WTC11 (cell line): ENCODE measurements at regions not wholly inside any gene's neighbourhood (a gene's known extent, or its start where the extent isn't known, plus 50 kb on each side); places are given as distances from the start of the nearest gene placed in this dataset.

Experiments
- ATAC-seq: fragments of 200-7000 bp; cut with Tn5 transposase; 2 replicates; pipeline ENCODE4 v1.10.0; 2021; ENCODE audit warnings: mild to moderate bottlenecking, moderate library complexity
- CTCF ChIA-PET: fragments of 300-600 bp; sonication (Branson Sonifier 250); formaldehyde crosslinking; loops from one replicate; lab custom pipeline; 2021; ENCODE audit warnings: antibody characterized with exemption; lab: Charles Lee
- POLR2A ChIA-PET: fragments of 350-600 bp; sonication (Branson Sonifier 250); formaldehyde crosslinking; loops from one replicate; lab custom pipeline; 2021; ENCODE audit warnings: antibody characterized with exemption; lab: Charles Lee
- DNase-seq: peaks from one replicate; pipeline ENCODE4 v3.0.0; 2021; ENCODE audit warnings: low spot score
- H3K27ac Mint-ChIP-seq: 2 replicates; pipeline ENCODE4 v1.8.0; 2021; ENCODE audit warnings: mixed read lengths
- H3K27me3 Mint-ChIP-seq: 2 replicates; pipeline ENCODE4 v1.8.0; 2021; ENCODE audit warnings: low read depth, mild to moderate bottlenecking, moderate library complexity, mixed read lengths
- H3K36me3 Mint-ChIP-seq: 2 replicates; pipeline ENCODE4 v1.8.0; 2021; ENCODE audit warnings: mixed read lengths
- H3K4me1 Mint-ChIP-seq: 2 replicates; pipeline ENCODE4 v1.8.0; 2022; ENCODE audit warnings: mixed read lengths
- H3K4me3 Mint-ChIP-seq: 2 replicates; pipeline ENCODE4 v1.8.0; 2021; ENCODE audit warnings: mild to moderate bottlenecking, moderate library complexity, mixed read lengths
- H3K9me3 Mint-ChIP-seq: 2 replicates; pipeline ENCODE4 v1.8.0; 2021; ENCODE audit warnings: mixed read lengths
- EMX1 ChIP-seq: fragments of 250-450 bp; sonication (Bioruptor Pico); IDR thresholded peaks from 2 replicates; pipeline ENCODE4 v1.8.0; 2021; ENCODE audit warnings: mild to moderate bottlenecking
- HMGA2 ChIP-seq: fragments of 250-450 bp; sonication (Bioruptor Pico); IDR thresholded peaks from 2 replicates; pipeline ENCODE4 v1.4.0; 2021; ENCODE audit warnings: mild to moderate bottlenecking, moderate library complexity
- JAZF1 ChIP-seq: fragments of 250-450 bp; sonication (Bioruptor Pico); IDR thresholded peaks from 2 replicates; pipeline ENCODE4 v1.9.0; 2021; ENCODE audit warnings: moderate library complexity, mild to moderate bottlenecking, inconsistent platforms
- MYBL2 ChIP-seq: sonication (generic); formaldehyde crosslinking; IDR thresholded peaks from 2 replicates; pipeline ENCODE4 v1.8.1; 2023; ENCODE audit warnings: mild to moderate bottlenecking, moderate library complexity, missing genetic modification reagents
- NFATC4 ChIP-seq: fragments of 250-450 bp; sonication (Bioruptor Pico); IDR thresholded peaks from 2 replicates; pipeline ENCODE4 v1.9.0; 2021; ENCODE audit warnings: mild to moderate bottlenecking
- NR2C2 ChIP-seq: sonication (generic); formaldehyde crosslinking; IDR thresholded peaks from 2 replicates; pipeline ENCODE4 v1.8.0; 2022; ENCODE audit warnings: mild to moderate bottlenecking, missing genetic modification reagents
- PRRX2 ChIP-seq: fragments of 250-450 bp; sonication (Bioruptor Pico); IDR thresholded peaks from 2 replicates; pipeline ENCODE4 v1.8.0; 2021; ENCODE audit warnings: mild to moderate bottlenecking
- SOX15 ChIP-seq: fragments of 250-450 bp; sonication (Bioruptor Pico); IDR thresholded peaks from 2 replicates; pipeline ENCODE4 v1.9.0; 2021; ENCODE audit warnings: mild to moderate bottlenecking
- ZNF138 ChIP-seq: sonication (generic); formaldehyde crosslinking; conservative IDR thresholded peaks from 2 replicates; pipeline ENCODE4 v1.8.1; 2022; ENCODE audit warnings: mild to moderate bottlenecking, moderate library complexity, missing genetic modification reagents
- ZNF317 ChIP-seq: sonication (generic); formaldehyde crosslinking; IDR thresholded peaks from 2 replicates; pipeline ENCODE4 v1.8.1; 2023; ENCODE audit warnings: low read depth, mild to moderate bottlenecking, moderate library complexity, missing genetic modification reagents, borderline replicate concordance
- ZNF416 ChIP-seq: fragments of 250-450 bp; sonication (Bioruptor Pico); IDR thresholded peaks from 2 replicates; pipeline ENCODE4 v1.9.0; 2021; ENCODE audit warnings: mild to moderate bottlenecking, inconsistent platforms
- TF ChIP-seq, protein P1 (sequence below): sonication (generic); formaldehyde crosslinking; IDR thresholded peaks from 2 replicates; pipeline ENCODE4 v1.8.0; 2023; ENCODE audit warnings: missing genetic modification reagents, mild to moderate bottlenecking, borderline replicate concordance
- TF ChIP-seq, protein P2 (sequence below): sonication (generic); formaldehyde crosslinking; IDR thresholded peaks from 2 replicates; pipeline ENCODE4 v1.8.1; 2023; ENCODE audit warnings: mild to moderate bottlenecking, missing genetic modification reagents, moderate library complexity
- TF ChIP-seq, protein P3 (sequence below): fragments of 200-600 bp; IDR thresholded peaks from 2 replicates; pipeline ENCODE4 v1.8.0; 2022; ENCODE audit warnings: antibody characterized with exemption
- TF ChIP-seq, protein P4 (sequence below): sonication (generic); formaldehyde crosslinking; IDR thresholded peaks from 2 replicates; pipeline ENCODE4 v1.8.0; 2023; ENCODE audit warnings: missing genetic modification reagents
- TF ChIP-seq, protein P5 (sequence below): sonication (generic); formaldehyde crosslinking; IDR thresholded peaks from 2 replicates; pipeline ENCODE4 v1.8.0; 2022; ENCODE audit warnings: mild to moderate bottlenecking, missing genetic modification reagents
- TF ChIP-seq, protein P6 (sequence below): sonication (generic); formaldehyde crosslinking; conservative IDR thresholded peaks from 2 replicates; pipeline ENCODE4 v1.8.1; 2023; ENCODE audit warnings: mild to moderate bottlenecking, low read depth, missing genetic modification reagents, moderate library complexity
- TF ChIP-seq, protein P7 (sequence below): sonication (generic); formaldehyde crosslinking; conservative IDR thresholded peaks from 2 replicates; pipeline ENCODE4 v1.8.1; 2022; ENCODE audit warnings: mild to moderate bottlenecking, missing genetic modification reagents
- TF ChIP-seq, protein P8 (sequence below): fragments of 250-450 bp; sonication (Bioruptor Pico); conservative IDR thresholded peaks from 2 replicates; pipeline ENCODE4 v1.9.0; 2021; ENCODE audit warnings: mild to moderate bottlenecking
- TF ChIP-seq, protein P9 (sequence below): sonication (generic); formaldehyde crosslinking; IDR thresholded peaks from 2 replicates; pipeline ENCODE4 v1.8.1; 2023; ENCODE audit warnings: mild to moderate bottlenecking, missing genetic modification reagents

DNA sequence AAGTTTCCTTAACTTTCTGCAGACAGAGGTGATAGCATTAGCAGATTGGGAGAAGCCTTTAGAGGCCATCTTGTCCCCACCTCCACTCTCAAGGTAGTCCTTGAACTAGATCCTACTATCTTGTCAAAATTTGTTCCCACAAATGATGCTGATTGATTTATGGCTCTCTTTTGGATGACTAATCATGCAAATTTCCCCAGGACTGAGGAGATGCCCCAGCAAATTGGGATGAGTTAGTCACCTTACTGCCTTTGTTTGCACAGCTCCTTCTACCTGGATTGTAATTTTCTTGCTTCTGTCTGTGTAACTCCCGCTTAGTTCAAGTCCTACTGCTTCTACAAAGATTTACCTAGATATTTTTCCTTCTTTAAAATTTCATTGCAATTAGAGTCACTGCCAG lies 391.4 kb upstream of the CADM1 start:
- H3K36me3 Mint-ChIP-seq: no peaks in the 10 kb centered on the region
- H3K4me1 Mint-ChIP-seq: no peaks in the 10 kb centered on the region
- TF ChIP-seq, protein P1, sequence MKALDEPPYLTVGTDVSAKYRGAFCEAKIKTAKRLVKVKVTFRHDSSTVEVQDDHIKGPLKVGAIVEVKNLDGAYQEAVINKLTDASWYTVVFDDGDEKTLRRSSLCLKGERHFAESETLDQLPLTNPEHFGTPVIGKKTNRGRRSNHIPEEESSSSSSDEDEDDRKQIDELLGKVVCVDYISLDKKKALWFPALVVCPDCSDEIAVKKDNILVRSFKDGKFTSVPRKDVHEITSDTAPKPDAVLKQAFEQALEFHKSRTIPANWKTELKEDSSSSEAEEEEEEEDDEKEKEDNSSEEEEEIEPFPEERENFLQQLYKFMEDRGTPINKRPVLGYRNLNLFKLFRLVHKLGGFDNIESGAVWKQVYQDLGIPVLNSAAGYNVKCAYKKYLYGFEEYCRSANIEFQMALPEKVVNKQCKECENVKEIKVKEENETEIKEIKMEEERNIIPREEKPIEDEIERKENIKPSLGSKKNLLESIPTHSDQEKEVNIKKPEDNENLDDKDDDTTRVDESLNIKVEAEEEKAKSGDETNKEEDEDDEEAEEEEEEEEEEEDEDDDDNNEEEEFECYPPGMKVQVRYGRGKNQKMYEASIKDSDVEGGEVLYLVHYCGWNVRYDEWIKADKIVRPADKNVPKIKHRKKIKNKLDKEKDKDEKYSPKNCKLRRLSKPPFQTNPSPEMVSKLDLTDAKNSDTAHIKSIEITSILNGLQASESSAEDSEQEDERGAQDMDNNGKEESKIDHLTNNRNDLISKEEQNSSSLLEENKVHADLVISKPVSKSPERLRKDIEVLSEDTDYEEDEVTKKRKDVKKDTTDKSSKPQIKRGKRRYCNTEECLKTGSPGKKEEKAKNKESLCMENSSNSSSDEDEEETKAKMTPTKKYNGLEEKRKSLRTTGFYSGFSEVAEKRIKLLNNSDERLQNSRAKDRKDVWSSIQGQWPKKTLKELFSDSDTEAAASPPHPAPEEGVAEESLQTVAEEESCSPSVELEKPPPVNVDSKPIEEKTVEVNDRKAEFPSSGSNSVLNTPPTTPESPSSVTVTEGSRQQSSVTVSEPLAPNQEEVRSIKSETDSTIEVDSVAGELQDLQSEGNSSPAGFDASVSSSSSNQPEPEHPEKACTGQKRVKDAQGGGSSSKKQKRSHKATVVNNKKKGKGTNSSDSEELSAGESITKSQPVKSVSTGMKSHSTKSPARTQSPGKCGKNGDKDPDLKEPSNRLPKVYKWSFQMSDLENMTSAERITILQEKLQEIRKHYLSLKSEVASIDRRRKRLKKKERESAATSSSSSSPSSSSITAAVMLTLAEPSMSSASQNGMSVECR (CRISPR knock-in tag): no peak
- TF ChIP-seq, protein P2, sequence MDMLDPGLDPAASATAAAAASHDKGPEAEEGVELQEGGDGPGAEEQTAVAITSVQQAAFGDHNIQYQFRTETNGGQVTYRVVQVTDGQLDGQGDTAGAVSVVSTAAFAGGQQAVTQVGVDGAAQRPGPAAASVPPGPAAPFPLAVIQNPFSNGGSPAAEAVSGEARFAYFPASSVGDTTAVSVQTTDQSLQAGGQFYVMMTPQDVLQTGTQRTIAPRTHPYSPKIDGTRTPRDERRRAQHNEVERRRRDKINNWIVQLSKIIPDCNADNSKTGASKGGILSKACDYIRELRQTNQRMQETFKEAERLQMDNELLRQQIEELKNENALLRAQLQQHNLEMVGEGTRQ: no peak
- no peak for TF ChIP-seq SOX15 (CRISPR knock-in tag)
- no peak for TF ChIP-seq ZNF317 (CRISPR knock-in tag)
- TF ChIP-seq, protein P3, sequence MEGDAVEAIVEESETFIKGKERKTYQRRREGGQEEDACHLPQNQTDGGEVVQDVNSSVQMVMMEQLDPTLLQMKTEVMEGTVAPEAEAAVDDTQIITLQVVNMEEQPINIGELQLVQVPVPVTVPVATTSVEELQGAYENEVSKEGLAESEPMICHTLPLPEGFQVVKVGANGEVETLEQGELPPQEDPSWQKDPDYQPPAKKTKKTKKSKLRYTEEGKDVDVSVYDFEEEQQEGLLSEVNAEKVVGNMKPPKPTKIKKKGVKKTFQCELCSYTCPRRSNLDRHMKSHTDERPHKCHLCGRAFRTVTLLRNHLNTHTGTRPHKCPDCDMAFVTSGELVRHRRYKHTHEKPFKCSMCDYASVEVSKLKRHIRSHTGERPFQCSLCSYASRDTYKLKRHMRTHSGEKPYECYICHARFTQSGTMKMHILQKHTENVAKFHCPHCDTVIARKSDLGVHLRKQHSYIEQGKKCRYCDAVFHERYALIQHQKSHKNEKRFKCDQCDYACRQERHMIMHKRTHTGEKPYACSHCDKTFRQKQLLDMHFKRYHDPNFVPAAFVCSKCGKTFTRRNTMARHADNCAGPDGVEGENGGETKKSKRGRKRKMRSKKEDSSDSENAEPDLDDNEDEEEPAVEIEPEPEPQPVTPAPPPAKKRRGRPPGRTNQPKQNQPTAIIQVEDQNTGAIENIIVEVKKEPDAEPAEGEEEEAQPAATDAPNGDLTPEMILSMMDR: no peak
- TF ChIP-seq, protein P4, sequence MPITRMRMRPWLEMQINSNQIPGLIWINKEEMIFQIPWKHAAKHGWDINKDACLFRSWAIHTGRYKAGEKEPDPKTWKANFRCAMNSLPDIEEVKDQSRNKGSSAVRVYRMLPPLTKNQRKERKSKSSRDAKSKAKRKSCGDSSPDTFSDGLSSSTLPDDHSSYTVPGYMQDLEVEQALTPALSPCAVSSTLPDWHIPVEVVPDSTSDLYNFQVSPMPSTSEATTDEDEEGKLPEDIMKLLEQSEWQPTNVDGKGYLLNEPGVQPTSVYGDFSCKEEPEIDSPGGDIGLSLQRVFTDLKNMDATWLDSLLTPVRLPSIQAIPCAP (CRISPR knock-in tag): no peak
- no peaks in the 10 kb centered on the region for H3K9me3 Mint-ChIP-seq
- H3K27me3 Mint-ChIP-seq: peaks cover 4% of the 10 kb centered on the region
- POLR2A ChIA-PET: no interaction called here
- no peak overlapping the region for H3K27ac Mint-ChIP-seq
- CTCF ChIA-PET: interaction anchor here (1.1 kb wide), 1 partner anchor 26 kb away, joined by 3 read pairs; no protein-coding TSS in a partner anchor
- no peak overlapping the region for H3K4me3 Mint-ChIP-seq
- DNase-seq (no peak), ATAC-seq (no peak)

DNA sequence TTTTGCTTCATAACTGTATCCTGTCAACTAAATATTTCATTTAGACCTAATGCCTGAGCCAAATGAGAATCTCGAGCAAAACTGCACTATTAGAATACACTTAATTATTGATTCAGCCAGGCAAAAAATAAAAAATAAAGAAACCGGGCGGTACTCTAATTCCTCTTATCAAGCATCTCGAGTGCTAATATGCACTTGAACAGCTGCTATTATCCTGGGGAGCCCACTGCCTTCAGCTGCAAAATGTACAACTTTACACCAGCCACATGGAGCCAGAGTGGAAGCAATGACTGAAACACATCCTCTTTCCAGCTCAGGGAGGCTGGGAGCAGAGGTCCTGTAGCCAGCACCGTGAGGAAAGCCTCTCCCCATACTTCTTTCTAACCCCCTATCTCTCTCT lies 390.0 kb upstream of the CADM1 start:
- ChIA-PET CTCF (no interaction called here), POLR2A (no interaction called here)
- DNase-seq: no peak
- no peak overlapping the region for H3K27ac Mint-ChIP-seq
- peaks cover 4% of the 10 kb centered on the region for H3K27me3 Mint-ChIP-seq
- H3K4me3 Mint-ChIP-seq: no peak overlapping the region
- no peak for ATAC-seq
- H3K4me1 Mint-ChIP-seq: no peaks in the 10 kb centered on the region
- H3K9me3 Mint-ChIP-seq: no peaks in the 10 kb centered on the region
- no peaks in the 10 kb centered on the region for H3K36me3 Mint-ChIP-seq
- no peak for TF ChIP-seq PRRX2 (CRISPR knock-in tag)
- TF ChIP-seq NFATC4 (CRISPR knock-in tag): no peak
- TF ChIP-seq, protein P5, sequence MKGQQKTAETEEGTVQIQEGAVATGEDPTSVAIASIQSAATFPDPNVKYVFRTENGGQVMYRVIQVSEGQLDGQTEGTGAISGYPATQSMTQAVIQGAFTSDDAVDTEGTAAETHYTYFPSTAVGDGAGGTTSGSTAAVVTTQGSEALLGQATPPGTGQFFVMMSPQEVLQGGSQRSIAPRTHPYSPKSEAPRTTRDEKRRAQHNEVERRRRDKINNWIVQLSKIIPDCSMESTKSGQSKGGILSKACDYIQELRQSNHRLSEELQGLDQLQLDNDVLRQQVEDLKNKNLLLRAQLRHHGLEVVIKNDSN (CRISPR knock-in tag): no peak
- TF ChIP-seq MYBL2 (CRISPR knock-in tag): no peak
- no peak for TF ChIP-seq ZNF138 (CRISPR knock-in tag)
- TF ChIP-seq, protein P6, sequence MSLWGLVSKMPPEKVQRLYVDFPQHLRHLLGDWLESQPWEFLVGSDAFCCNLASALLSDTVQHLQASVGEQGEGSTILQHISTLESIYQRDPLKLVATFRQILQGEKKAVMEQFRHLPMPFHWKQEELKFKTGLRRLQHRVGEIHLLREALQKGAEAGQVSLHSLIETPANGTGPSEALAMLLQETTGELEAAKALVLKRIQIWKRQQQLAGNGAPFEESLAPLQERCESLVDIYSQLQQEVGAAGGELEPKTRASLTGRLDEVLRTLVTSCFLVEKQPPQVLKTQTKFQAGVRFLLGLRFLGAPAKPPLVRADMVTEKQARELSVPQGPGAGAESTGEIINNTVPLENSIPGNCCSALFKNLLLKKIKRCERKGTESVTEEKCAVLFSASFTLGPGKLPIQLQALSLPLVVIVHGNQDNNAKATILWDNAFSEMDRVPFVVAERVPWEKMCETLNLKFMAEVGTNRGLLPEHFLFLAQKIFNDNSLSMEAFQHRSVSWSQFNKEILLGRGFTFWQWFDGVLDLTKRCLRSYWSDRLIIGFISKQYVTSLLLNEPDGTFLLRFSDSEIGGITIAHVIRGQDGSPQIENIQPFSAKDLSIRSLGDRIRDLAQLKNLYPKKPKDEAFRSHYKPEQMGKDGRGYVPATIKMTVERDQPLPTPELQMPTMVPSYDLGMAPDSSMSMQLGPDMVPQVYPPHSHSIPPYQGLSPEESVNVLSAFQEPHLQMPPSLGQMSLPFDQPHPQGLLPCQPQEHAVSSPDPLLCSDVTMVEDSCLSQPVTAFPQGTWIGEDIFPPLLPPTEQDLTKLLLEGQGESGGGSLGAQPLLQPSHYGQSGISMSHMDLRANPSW (CRISPR knock-in tag): no peak
- TF ChIP-seq, protein P7, sequence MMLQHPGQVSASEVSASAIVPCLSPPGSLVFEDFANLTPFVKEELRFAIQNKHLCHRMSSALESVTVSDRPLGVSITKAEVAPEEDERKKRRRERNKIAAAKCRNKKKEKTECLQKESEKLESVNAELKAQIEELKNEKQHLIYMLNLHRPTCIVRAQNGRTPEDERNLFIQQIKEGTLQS (CRISPR knock-in tag): no peak
- TF ChIP-seq ZNF416 (CRISPR knock-in tag): no peak
- TF ChIP-seq, protein P8, sequence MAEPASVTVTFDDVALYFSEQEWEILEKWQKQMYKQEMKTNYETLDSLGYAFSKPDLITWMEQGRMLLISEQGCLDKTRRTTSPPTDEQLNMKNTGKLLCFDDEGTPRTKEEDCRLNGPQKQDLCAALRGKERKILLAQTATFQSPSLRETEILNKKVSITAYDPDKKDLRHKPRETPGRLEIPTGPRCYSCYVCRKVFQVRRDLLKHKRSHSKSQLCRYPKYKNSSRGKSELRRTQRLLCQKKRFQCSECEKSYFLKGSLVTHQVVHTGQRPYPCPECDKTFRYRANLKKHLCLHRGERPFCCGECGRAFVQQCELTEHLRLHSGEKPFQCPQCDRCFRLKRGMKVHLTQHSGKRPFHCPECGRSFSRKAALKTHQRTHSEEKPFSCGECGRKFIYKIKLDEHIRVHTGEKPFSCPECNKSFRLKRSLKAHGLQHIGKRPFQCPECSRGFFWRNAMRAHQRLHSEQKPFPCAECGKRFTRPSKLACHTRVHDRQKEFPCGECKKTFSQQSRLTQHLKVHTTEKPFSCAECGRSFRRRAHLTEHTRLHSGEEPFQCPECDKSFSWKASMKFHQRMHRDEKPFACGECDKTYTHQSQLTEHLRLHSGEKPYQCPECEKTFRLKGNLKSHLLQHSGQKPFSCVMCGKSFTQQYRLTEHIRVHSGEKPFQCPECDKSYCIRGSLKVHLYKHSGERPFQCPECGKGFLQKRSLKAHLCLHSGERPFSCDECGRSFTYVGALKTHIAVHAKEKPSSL (CRISPR knock-in tag): no peak
- TF ChIP-seq NR2C2 (CRISPR knock-in tag): no peak
- TF ChIP-seq, protein P9, sequence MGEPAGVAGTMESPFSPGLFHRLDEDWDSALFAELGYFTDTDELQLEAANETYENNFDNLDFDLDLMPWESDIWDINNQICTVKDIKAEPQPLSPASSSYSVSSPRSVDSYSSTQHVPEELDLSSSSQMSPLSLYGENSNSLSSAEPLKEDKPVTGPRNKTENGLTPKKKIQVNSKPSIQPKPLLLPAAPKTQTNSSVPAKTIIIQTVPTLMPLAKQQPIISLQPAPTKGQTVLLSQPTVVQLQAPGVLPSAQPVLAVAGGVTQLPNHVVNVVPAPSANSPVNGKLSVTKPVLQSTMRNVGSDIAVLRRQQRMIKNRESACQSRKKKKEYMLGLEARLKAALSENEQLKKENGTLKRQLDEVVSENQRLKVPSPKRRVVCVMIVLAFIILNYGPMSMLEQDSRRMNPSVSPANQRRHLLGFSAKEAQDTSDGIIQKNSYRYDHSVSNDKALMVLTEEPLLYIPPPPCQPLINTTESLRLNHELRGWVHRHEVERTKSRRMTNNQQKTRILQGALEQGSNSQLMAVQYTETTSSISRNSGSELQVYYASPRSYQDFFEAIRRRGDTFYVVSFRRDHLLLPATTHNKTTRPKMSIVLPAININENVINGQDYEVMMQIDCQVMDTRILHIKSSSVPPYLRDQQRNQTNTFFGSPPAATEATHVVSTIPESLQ (CRISPR knock-in tag): no peak
- TF ChIP-seq HMGA2 (CRISPR knock-in tag): no peak
- no peak for TF ChIP-seq EMX1 (CRISPR knock-in tag)
- TF ChIP-seq JAZF1 (CRISPR knock-in tag): no peak
